Osteoblast (primary cell): ENCODE measurements at regions not wholly inside any gene's neighbourhood (a gene's known extent, or its start where the extent isn't known, plus 50 kb on each side); places are given as distances from the start of the nearest gene placed in this dataset.

ENCODE experiments used
- DNase-seq: peaks from one replicate; pipeline ENCODE4 v3.0.0; 2011; ENCODE audit warnings: low spot score, mixed read lengths; ENCODE audit not compliant: insufficient read length; ENCODE audit errors: missing footprints
- H2AFZ ChIP-seq: 2 replicates; pipeline ENCODE4 v1.6.0; 2011; ENCODE audit warnings: mild to moderate bottlenecking, low read length
- H3K27ac ChIP-seq: 2 replicates; pipeline ENCODE4 v1.5.1; 2011; ENCODE audit warnings: mild to moderate bottlenecking, low read depth, low read length, moderate library complexity
- H3K27me3 ChIP-seq: 2 replicates; pipeline ENCODE4 v1.6.0; 2012; ENCODE audit warnings: mild to moderate bottlenecking, control low read depth, inconsistent platforms, low read length, moderate library complexity; ENCODE audit not compliant: insufficient read depth
- H3K36me3 ChIP-seq: 2 replicates; pipeline ENCODE4 v1.5.1; 2011; ENCODE audit warnings: mild to moderate bottlenecking, low read length, control low read depth, moderate library complexity; ENCODE audit not compliant: insufficient read depth
- H3K4me1 ChIP-seq: 2 replicates; pipeline ENCODE4 v1.5.1; 2011; ENCODE audit warnings: mild to moderate bottlenecking, low read length, control low read depth, moderate library complexity; ENCODE audit not compliant: insufficient read depth
- H3K4me2 ChIP-seq: 2 replicates; pipeline ENCODE4 v1.6.0; 2011; ENCODE audit warnings: mild to moderate bottlenecking, low read length; ENCODE audit not compliant: insufficient read depth
- H3K4me3 ChIP-seq: fragments of 200-600 bp; sonication (generic); 3 replicates; pipeline ENCODE4 v1.5.1; 2012; ENCODE audit warnings: mild to moderate bottlenecking, low read length, inconsistent platforms; ENCODE audit not compliant: insufficient read depth
- H3K79me2 ChIP-seq: 2 replicates; pipeline ENCODE4 v1.6.0; 2012; ENCODE audit warnings: mild to moderate bottlenecking, low read length, control low read depth, inconsistent platforms; ENCODE audit not compliant: insufficient read depth
- H3K9me3 ChIP-seq: 2 replicates; pipeline ENCODE4 v1.5.1; 2011; ENCODE audit warnings: low read depth, low read length, control low read depth
- H4K20me1 ChIP-seq: 2 replicates; pipeline ENCODE4 v1.6.0; 2012; ENCODE audit warnings: mild to moderate bottlenecking, low read length, control low read depth; ENCODE audit not compliant: insufficient read depth
- CTCF ChIP-seq: IDR thresholded peaks from 2 replicates; pipeline ENCODE4 v1.5.1; 2011; ENCODE audit warnings: mild to moderate bottlenecking, low read depth, low read length, moderate library complexity; ENCODE audit errors: extremely low read depth

GRCh38 chr12:46107591-46107990, 117.2 kb upstream of the SCAF11 start:
- Histone ChIP-seq H3K36me3 (no peaks in the 10 kb centered on the region), H3K27me3 (no peaks in the 10 kb centered on the region), H3K4me2 (no peak overlapping the region), H3K79me2 (no peaks in the 10 kb centered on the region), H3K4me1 (no peaks in the 10 kb centered on the region), H2AFZ (no peak overlapping the region), H3K4me3 (no peak overlapping the region), H3K9me3 (no peaks in the 10 kb centered on the region), H4K20me1 (no peaks in the 10 kb centered on the region), H3K27ac (no peak overlapping the region)
- no peak for TF ChIP-seq CTCF
- DNase-seq = no peak

GRCh38 chr12:46105735-46106134, 115.4 kb upstream of the SCAF11 start:
- H3K79me2 ChIP-seq = no peaks in the 10 kb centered on the region

GRCh38 chr12:46103559-46104383, 113.4 kb upstream of the SCAF11 start:
- Histone ChIP-seq H4K20me1 (no peaks in the 10 kb centered on the region), H3K9me3 (no peaks in the 10 kb centered on the region), H3K4me3 (no peak overlapping the region), H3K27me3 (peaks cover 3% of the 10 kb centered on the region), H3K79me2 (no peaks in the 10 kb centered on the region), H2AFZ (no peak overlapping the region), H3K36me3 (no peaks in the 10 kb centered on the region), H3K27ac (no peak overlapping the region), H3K4me1 (no peaks in the 10 kb centered on the region), H3K4me2 (no peak overlapping the region)
- no peak for TF ChIP-seq CTCF
- DNase-seq = no peak

More at GRCh38 chr12:46105735-46106134, 115.4 kb upstream of the SCAF11 start:
- no peaks in the 10 kb centered on the region for H3K36me3 ChIP-seq
- H3K9me3 ChIP-seq = no peaks in the 10 kb centered on the region
- H4K20me1 ChIP-seq = no peaks in the 10 kb centered on the region
- H3K4me3 ChIP-seq = no peak overlapping the region
- TF ChIP-seq CTCF = no peak
- H3K4me1 ChIP-seq = no peaks in the 10 kb centered on the region
- H2AFZ ChIP-seq = no peak overlapping the region
- no peak overlapping the region for H3K4me2 ChIP-seq
- no peak for DNase-seq
- no peak overlapping the region for H3K27ac ChIP-seq
- H3K27me3 ChIP-seq = no peaks in the 10 kb centered on the region

- Histone ChIP-seq H3K36me3 (no peaks in the 10 kb centered on the region), H3K27me3 (peaks cover 3% of the 10 kb centered on the region), H3K27ac (no peak overlapping the region), H3K4me3 (no peak overlapping the region), H4K20me1 (no peaks in the 10 kb centered on the region), H3K4me1 (no peaks in the 10 kb centered on the region), H2AFZ (no peak overlapping the region), H3K9me3 (no peaks in the 10 kb centered on the region), H3K4me2 (no peak overlapping the region), H3K79me2 (no peaks in the 10 kb centered on the region)
- TF ChIP-seq CTCF = no peak
- peak; percentile 4 for DNase-seq
These were observed 111.1 kb upstream of the SCAF11 start for GRCh38 chr12:46101485-46101869.
